ENCODE measurements at regions not wholly inside any gene's neighbourhood (a gene's known extent, or its start where the extent isn't known, plus 50 kb on each side); places are given as distances from the start of the nearest gene placed in this dataset.
"Not testable (repeated sequence)": the region's sequence is repeated elsewhere in the genome, so short reads cannot be mapped to it uniquely, and the experiment has no call there.

DNA sequence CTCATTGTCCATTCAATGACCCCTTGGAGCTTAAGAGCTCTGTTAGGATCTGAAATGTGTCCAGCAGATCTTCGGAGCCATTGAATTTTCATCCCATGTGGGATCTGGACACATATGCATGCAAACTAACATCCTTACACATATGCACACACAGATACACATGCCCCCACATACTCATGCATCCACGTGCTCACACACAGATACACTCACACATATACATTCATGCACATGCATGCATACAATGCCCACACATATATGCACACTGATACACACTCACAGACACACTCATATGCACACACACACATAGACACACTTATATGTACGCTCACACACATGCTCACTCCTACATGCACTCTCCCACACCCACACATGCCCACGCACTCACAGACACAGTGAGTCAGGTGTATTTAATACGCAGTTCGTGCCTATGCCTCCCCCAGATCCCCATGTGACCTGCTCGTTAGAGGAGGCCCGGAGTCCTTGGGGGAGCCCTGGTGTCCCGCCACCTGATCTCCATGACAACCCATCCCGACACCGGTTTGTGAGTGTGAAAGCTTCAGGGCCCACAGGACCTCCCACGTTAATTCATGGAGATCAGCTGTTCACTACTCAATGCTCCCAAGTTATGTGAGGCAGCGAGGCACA is 121.9 kb upstream of the SULF2 start:
- DNase-seq = no peak
- no peak for TF ChIP-seq POLR2A (IDR thresholded peaks at IDR 0.05)
- no peak for ATAC-seq
- H3K4me3 ChIP-seq = no peak overlapping the region
- intact Hi-C loops (cut with DNase I) = no loop called here
- H3K27me3 ChIP-seq = no peaks in the 10 kb centered on the region
- no peaks in the 10 kb centered on the region for H3K4me1 ChIP-seq
- no peak overlapping the region for H3K27ac ChIP-seq
- H3K36me3 ChIP-seq (replicated peaks in 1 of 2; ENCODE audit: insufficient read depth in 1 of 2, low read depth in 2 of 2) = no peaks in the 10 kb centered on the region
- WGBS, 2 donors = 38 to 48% methylated on average over 13 of the region's 13 CpGs
- H3K9me3 ChIP-seq = no peaks in the 10 kb centered on the region

DNA sequence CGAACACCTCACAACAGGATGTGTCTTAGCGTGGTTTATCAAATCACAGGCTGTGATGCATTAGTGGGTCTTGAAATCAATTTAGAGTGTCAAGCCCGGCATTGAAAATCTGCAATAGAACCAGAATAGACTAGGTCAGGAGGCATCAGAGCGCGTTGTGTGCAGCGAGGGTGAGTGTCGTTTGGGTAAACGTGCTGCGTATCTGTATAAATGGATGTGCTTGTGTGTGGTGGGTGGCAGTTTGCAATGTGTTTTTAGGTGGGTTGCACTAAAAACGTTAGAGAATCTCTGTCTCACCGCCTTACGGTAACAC is 121.0 kb upstream of the SULF2 start:
- ATAC-seq = no peak
- no peak overlapping the region for H3K27ac ChIP-seq
- WGBS, 2 donors = 45 to 64% methylated on average over 10 to 12 of the region's 12 CpGs

DNA sequence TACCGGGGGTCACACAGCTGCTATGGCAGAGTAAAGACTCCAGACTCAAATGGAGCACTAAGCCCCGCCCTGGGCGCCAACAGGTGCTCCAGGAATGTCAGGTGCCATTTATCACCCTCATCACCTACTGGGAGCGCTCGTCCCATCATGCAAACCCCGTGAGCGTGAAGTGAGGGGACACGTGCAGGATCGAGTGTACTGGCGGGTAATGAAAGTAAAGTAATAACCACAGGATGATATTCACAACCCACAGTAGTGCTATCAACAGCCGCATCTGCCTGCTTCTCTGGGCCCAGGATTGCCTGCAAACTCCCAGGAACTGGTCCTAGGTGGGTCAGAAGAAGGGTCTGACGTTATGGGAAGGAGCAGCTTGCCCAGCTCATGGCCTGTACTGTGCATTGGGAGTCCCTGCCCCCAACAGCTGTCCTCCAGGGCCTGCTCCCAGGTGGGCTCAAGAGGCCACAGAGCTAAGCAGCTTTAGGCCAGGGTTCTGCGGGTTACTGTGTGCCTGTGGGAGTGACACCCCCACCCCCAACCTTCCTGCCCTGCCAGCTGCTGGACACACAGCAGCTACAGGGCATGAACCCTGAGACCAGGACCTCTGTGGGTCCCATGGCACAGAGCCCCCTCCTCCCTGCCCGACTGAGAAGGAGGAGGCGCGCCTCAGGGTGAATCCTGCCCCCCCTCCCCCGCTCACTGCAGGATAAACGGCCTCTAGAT is 120.5 kb upstream of the SULF2 start:
- H3K27me3 ChIP-seq = no peaks in the 10 kb centered on the region
- WGBS, 2 donors = 50 to 75% methylated on average over 12 to 14 of the region's 18 CpGs
- H3K36me3 ChIP-seq (replicated peaks in 1 of 2; ENCODE audit: insufficient read depth in 1 of 2, low read depth in 2 of 2) = no peaks in the 10 kb centered on the region
- no peaks in the 10 kb centered on the region for H3K9me3 ChIP-seq
- intact Hi-C loops (cut with DNase I) = no loop called here
- no peaks in the 10 kb centered on the region for H3K4me1 ChIP-seq
- H3K4me3 ChIP-seq = no peak overlapping the region
- ATAC-seq (no peak), DNase-seq (no peak)
- no peak overlapping the region for H3K27ac ChIP-seq
- TF ChIP-seq, protein P1, sequence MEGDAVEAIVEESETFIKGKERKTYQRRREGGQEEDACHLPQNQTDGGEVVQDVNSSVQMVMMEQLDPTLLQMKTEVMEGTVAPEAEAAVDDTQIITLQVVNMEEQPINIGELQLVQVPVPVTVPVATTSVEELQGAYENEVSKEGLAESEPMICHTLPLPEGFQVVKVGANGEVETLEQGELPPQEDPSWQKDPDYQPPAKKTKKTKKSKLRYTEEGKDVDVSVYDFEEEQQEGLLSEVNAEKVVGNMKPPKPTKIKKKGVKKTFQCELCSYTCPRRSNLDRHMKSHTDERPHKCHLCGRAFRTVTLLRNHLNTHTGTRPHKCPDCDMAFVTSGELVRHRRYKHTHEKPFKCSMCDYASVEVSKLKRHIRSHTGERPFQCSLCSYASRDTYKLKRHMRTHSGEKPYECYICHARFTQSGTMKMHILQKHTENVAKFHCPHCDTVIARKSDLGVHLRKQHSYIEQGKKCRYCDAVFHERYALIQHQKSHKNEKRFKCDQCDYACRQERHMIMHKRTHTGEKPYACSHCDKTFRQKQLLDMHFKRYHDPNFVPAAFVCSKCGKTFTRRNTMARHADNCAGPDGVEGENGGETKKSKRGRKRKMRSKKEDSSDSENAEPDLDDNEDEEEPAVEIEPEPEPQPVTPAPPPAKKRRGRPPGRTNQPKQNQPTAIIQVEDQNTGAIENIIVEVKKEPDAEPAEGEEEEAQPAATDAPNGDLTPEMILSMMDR (IDR thresholded peaks at IDR 0.05) = no peak
- TF ChIP-seq POLR2A (IDR thresholded peaks at IDR 0.05) = no peak

More for the DNA sequence above, 121.0 kb upstream of the SULF2 start:
- intact Hi-C loops (cut with DNase I) = no loop called here
- no peaks in the 10 kb centered on the region for H3K9me3 ChIP-seq
- no peak overlapping the region for H3K4me3 ChIP-seq
- no peak for DNase-seq
- TF ChIP-seq, protein P1 (IDR thresholded peaks at IDR 0.05) = no peak
- H3K27me3 ChIP-seq = no peaks in the 10 kb centered on the region
- no peaks in the 10 kb centered on the region for H3K36me3 ChIP-seq (replicated peaks in 1 of 2; ENCODE audit: insufficient read depth in 1 of 2, low read depth in 2 of 2)
- no peaks in the 10 kb centered on the region for H3K4me1 ChIP-seq

DNA sequence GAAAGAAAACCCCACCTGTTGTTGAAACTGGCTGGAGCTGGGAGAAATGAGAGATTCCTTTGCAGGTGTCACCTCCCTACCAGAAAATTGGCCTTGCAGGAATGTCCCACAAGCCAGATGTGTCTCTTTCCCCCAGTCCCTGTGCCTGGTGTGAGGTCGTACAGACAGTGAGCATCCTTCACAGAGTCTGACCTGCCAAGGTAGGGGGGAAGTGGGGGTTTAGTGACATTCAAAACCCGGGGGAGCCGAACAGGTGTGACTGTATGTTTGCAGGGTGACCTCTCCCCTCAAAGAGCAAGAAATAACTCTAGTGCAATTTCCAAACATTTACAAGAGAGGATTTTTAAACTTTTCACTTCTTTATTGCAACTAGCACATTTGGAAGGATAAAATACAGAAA is 117.7 kb upstream of the SULF2 start:
- intact Hi-C loops (cut with DNase I); H3K36me3 ChIP-seq (replicated peaks in 1 of 2; ENCODE audit: insufficient read depth in 1 of 2, low read depth in 2 of 2); H3K27ac ChIP-seq; ATAC-seq; DNase-seq; H3K4me1 ChIP-seq; H3K4me3 ChIP-seq; H3K27me3 ChIP-seq; H3K9me3 ChIP-seq: not testable (repeated sequence)
- 22 to 43% methylated on average over 3 of the region's 3 CpGs for WGBS, 2 donors

DNA sequence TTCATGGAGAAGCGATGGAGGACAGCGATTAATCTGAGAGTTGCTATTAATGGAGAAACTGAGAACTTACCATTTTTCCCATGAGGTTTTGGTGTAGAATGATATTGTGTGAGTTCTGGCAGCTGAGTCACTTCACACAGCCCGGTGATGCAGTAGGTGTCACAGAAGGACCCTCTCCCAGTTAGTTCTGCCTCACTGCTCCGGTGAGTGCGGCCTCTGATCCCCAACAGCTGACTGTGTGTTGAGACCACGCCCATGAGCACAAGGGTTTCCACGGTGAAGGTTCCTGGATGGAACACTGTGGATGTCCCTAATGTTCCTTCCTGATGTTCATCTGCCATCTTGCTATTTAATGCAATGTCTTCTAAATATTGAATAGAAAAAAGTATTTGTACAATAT is 114.0 kb upstream of the SULF2 start:
- no CpG with 5 or more reads among the region's 7 CpGs for WGBS, 2 donors
- intact Hi-C loops (cut with DNase I) = loop anchor here (5.0 kb wide), 1 partner anchor 57 kb away; no protein-coding TSS in a partner anchor
- not testable (repeated sequence) for ATAC-seq

DNA sequence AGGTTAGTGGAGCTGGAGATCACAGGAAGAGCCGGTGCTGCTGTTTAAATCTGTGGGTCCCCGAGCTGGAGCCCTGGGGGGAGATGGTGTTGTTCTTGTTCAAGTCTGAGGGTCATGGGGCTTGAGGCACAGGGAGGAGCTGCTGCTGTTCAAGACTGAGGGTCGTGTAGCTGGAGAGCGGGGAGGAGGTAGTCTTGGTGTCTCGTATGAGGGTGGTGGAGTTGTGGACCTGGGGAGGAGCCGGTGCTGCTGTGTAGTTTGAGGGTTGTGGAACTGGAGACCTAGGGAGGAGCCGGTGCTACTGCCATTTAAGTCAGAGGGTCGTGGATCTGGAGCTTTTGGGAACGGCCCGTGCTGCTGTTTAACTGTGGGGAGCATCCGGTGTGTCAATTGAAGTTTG is 112.2 kb upstream of the SULF2 start:
- intact Hi-C loops (cut with DNase I) = loop anchor here (5.0 kb wide), 1 partner anchor 55 kb away; no protein-coding TSS in a partner anchor
- WGBS, 2 donors = 56 to 64% methylated on average over 11 of the region's 11 CpGs
- ATAC-seq = no peak

More for the DNA sequence above, 114.0 kb upstream of the SULF2 start:
- H3K27me3 ChIP-seq; H3K27ac ChIP-seq; H3K4me3 ChIP-seq; DNase-seq; H3K36me3 ChIP-seq (replicated peaks in 1 of 2; ENCODE audit: insufficient read depth in 1 of 2, low read depth in 2 of 2); H3K9me3 ChIP-seq; H3K4me1 ChIP-seq: not testable (repeated sequence)

DNA sequence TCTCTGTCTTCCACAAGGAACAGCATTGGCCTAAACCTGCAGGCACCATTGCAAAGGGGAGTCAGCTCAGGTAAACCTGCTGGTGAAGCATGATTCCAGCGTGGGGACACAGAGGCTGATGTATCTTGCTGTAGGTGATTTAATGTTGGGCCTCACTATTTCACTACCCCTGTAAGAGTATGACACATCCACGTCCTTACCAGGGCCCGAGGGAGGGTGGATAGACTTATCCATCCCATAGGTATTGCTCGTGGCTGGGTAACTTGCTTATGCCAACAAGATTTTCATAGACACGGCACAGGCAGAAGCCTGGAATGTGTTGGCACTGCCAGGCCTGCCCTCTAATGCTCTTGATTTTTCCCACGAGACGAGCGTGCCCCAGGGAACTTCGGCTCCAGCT is 107.4 kb upstream of the SULF2 start:
- not testable (repeated sequence) for H3K9me3 ChIP-seq; H3K27me3 ChIP-seq; H3K27ac ChIP-seq; H3K4me1 ChIP-seq; H3K36me3 ChIP-seq (replicated peaks in 1 of 2; ENCODE audit: insufficient read depth in 1 of 2, low read depth in 2 of 2); H3K4me3 ChIP-seq; DNase-seq; ATAC-seq
- intact Hi-C loops (cut with DNase I) = loop anchor here (5.0 kb wide), 1 partner anchor 625 kb away; no protein-coding TSS in a partner anchor
- WGBS, 2 donors = 53% methylated on average over 8 of the region's 9 CpGs; no CpG with 5 or more reads in 1 of the 2 donors

More for the DNA sequence above, 112.2 kb upstream of the SULF2 start:
- Histone ChIP-seq H3K27ac (no peak overlapping the region), H3K27me3 (no peaks in the 10 kb centered on the region), H3K9me3 (no peaks in the 10 kb centered on the region), H3K4me3 (no peak overlapping the region), H3K36me3 (replicated peaks in 1 of 2; ENCODE audit: insufficient read depth in 1 of 2, low read depth in 2 of 2) (no peaks in the 10 kb centered on the region), H3K4me1 (no peaks in the 10 kb centered on the region)
- no peak for DNase-seq
- TF ChIP-seq, protein P1 (IDR thresholded peaks at IDR 0.05) = no peak
- TF ChIP-seq POLR2A (IDR thresholded peaks at IDR 0.05) = no peak

DNA sequence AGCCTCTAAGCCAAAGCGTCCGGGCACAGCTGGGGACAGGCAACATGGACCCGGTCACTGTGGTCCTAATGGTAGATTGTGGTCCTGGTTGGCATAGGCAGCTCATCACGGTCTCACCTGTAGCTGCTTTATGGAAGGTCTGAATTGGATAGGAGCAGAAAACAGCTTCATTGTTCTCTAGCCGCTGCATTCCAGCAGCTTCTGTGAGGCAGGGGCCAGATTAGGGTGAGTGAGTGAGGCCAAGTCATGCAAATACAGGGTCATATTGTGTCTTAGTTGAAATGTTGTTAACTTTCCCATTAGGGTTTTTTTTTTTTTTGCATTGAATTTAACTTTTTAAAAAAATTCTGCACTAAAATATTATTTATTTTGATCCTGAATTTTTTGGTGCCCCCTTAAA is 105.4 kb upstream of the SULF2 start:
- not testable (repeated sequence) for H3K27ac ChIP-seq; DNase-seq; H3K27me3 ChIP-seq; H3K9me3 ChIP-seq; H3K36me3 ChIP-seq (replicated peaks in 1 of 2; ENCODE audit: insufficient read depth in 1 of 2, low read depth in 2 of 2); H3K4me3 ChIP-seq; H3K4me1 ChIP-seq; ATAC-seq
- 28 to 78% methylated on average over 2 of the region's 5 CpGs for WGBS, 2 donors
- intact Hi-C loops (cut with DNase I) = loop anchor here (5.0 kb wide), 1 partner anchor 627 kb away; no protein-coding TSS in a partner anchor

DNA sequence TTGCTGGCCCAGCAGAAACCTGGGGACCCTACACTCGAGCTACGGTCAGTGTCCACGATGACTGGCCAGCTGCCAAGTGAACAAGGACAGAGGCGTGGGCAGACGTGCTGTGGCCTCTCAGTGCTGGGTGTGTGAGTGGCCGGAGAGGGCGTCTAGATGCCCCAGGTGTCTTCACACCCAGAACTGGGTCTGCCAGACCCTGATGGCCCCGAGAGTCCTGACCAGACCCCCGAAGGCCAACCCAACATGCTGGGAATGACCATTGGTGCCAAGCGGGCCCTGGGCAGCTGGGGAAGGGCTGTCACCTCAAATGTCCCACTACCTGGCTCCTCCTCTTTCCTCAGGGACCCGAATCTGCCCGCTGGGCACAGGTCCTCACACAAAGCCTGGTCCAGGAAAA is 104.5 kb upstream of the SULF2 start:
- intact Hi-C loops (cut with DNase I) = loop anchor here (5.0 kb wide), 1 partner anchor 628 kb away; no protein-coding TSS in a partner anchor
- WGBS, 2 donors = 56 to 78% methylated on average over 7 to 12 of the region's 12 CpGs
- not testable (repeated sequence) for H3K36me3 ChIP-seq (replicated peaks in 1 of 2; ENCODE audit: insufficient read depth in 1 of 2, low read depth in 2 of 2); H3K4me3 ChIP-seq; DNase-seq; H3K27ac ChIP-seq; H3K4me1 ChIP-seq; H3K27me3 ChIP-seq; ATAC-seq; H3K9me3 ChIP-seq

All from body of pancreas (tissue), 4 donors.